Adrenal gland (tissue), 9 donors: ENCODE measurements at regions not wholly inside any gene's neighbourhood (a gene's known extent, or its start where the extent isn't known, plus 50 kb on each side); places are given as distances from the start of the nearest gene placed in this dataset.

Experiments used
- DNase-seq, 7 donors: peaks; one replicate each; pipeline ENCODE4 v3.0.0-alpha.2; 2019 to 2020
- H3K27ac ChIP-seq, 5 donors: fragments of 200-600 bp; sonication (generic) in 4 of 5; 1 replicate in 3 of 5; 2 replicates in 2 of 5; pipeline versions ENCODE4 v1.5.1 to v1.8.0; 2016 to 2020; ENCODE audit warnings: mild to moderate bottlenecking in 1 of 5
- H3K27me3 ChIP-seq: fragments of 200-600 bp; 2 replicates; pipeline ENCODE4 v1.8.0; 2021
- H3K36me3 ChIP-seq, 2 donors: fragments of 200-600 bp; replicated peaks in 1 of 2; 1 replicate in 1 of 2; 2 replicates in 1 of 2; pipeline versions ENCODE4 v1.5.1 to v1.8.0; 2018 to 2022
- H3K4me1 ChIP-seq, 2 donors: fragments of 200-600 bp; replicated peaks in 1 of 2; 1 replicate in 1 of 2; 2 replicates in 1 of 2; pipeline versions ENCODE4 v1.5.1 to v1.8.0; 2018 to 2021
- H3K4me3 ChIP-seq, 4 donors: fragments of 200-600 bp; sonication (generic) in 3 of 4; one replicate each; pipeline ENCODE4 v1.5.1; 2016 to 2018
- H3K9me3 ChIP-seq, 3 donors: fragments of 200-600 bp; sonication (generic) in 1 of 3; replicated peaks in 1 of 3; 1 replicate in 2 of 3; 2 replicates in 1 of 3; pipeline versions ENCODE4 v1.5.1 to v1.8.0; 2016 to 2021
- CTCF ChIP-seq, 6 experiments: fragments of 450-650 bp in 4 of 6; fragments of 200-600 bp in 2 of 6; sonication (generic) in 1 of 6; IDR thresholded peaks; 1 replicate in 5 of 6; 2 replicates in 1 of 6; pipeline versions ENCODE4 v1.5.1 to v1.8.0; 2016 to 2021; ENCODE audit warnings: antibody characterized with exemption in 6 of 6, mild to moderate bottlenecking in 2 of 6, moderate library complexity in 1 of 6
- POLR2A ChIP-seq, 2 donors: fragments of 450-650 bp; IDR thresholded peaks; one replicate each; pipeline ENCODE4 v1.6.1; 2017; ENCODE audit warnings: antibody characterized with exemption in 2 of 2, mild to moderate bottlenecking in 2 of 2, moderate library complexity in 1 of 2
- WGBS, 4 donors: extraction: QIAGEN DNeasy Blood & Tissue Kit in 2 of 4; methylation state at CpG; one replicate each; pipeline versions ENCODE4 v1.1.5 to v1.1.7; 2013 to 2017; 5-methylcytosine and 5-hydroxymethylcytosine counted together
- intact Hi-C, 2 donors: fragments of 100-400 bp; cut with DNase I; formaldehyde crosslinking; loops; one replicate each; pipeline versions ENCODE4 v1.14.1 to v1.15.0; 2022 to 2023
- donor health status: healthy with polysubstance abuse.
- donor health status: Bipolar disorder and iron deficiency.
- donor health status: DM: yes; HTN: yes; CAD: no.
- donor health status: DM: no; HTN: no; CAD: no.
- donor health status: DM: no; HTN: no; CAD: no.

- WGBS, 4 donors: 74 to 84% (median 79%) methylated on average over 6 to 8 of the region's 8 CpGs
- Histone ChIP-seq H3K27ac (peak overlapping the region in 3 of 5 donors; percentile 11 to 59 (median 54)), H3K4me3 (no peak overlapping the region), H3K4me1 (peaks cover 0 to 8% of the 10 kb centered on the region in 2 donors), H3K36me3 (no peaks in the 10 kb centered on the region), H3K27me3 (no peaks in the 10 kb centered on the region), H3K9me3 (no peaks in the 10 kb centered on the region)
- DNase-seq: peak in 5 of 7 donors; percentile 29 to 71 (median 30)
- TF ChIP-seq POLR2A (IDR thresholded peaks at IDR 0.05) (no peak), CTCF (IDR thresholded peaks at IDR 0.05) (no peak)
- intact Hi-C loops: loop anchor here in 1 of 2 donors (10.0 kb wide), 1 partner anchor 593 kb away; no protein-coding TSS in a partner anchor
Observed at GRCh38 chr2:42951263-42951938, 159.0 kb upstream of the HAAO start.

GRCh38 chr2:42949125-42949524 lies 156.7 kb upstream of the HAAO start:
- Histone ChIP-seq H3K36me3 (no peaks in the 10 kb centered on the region), H3K4me1 (peaks cover 0 to 8% of the 10 kb centered on the region in 2 donors), H3K9me3 (no peaks in the 10 kb centered on the region), H3K27me3 (no peaks in the 10 kb centered on the region), H3K4me3 (no peak overlapping the region), H3K27ac (no peak overlapping the region)
- intact Hi-C loops: no loop called here
- 68 to 88% (median 78%) methylated on average over 4 to 6 of the region's 6 CpGs for WGBS, 4 donors
- DNase-seq: no peak
- TF ChIP-seq POLR2A (IDR thresholded peaks at IDR 0.05): no peak
- TF ChIP-seq CTCF (IDR thresholded peaks at IDR 0.05): no peak

GRCh38 chr2:42947809-42948600 lies 155.6 kb upstream of the HAAO start:
- H3K4me3 ChIP-seq: no peak overlapping the region
- no peak overlapping the region for H3K27ac ChIP-seq
- TF ChIP-seq CTCF (IDR thresholded peaks at IDR 0.05) (no peak), POLR2A (IDR thresholded peaks at IDR 0.05) (no peak)
- 88 to 96% (median 90%) methylated on average over 1 to 2 of the region's 2 CpGs for WGBS, 4 donors
- no peak for DNase-seq
- intact Hi-C loops: no loop called here
- H3K4me1 ChIP-seq: peaks cover 0 to 8% of the 10 kb centered on the region in 2 donors
- no peaks in the 10 kb centered on the region for H3K27me3 ChIP-seq
- no peaks in the 10 kb centered on the region for H3K9me3 ChIP-seq
- no peaks in the 10 kb centered on the region for H3K36me3 ChIP-seq

- intact Hi-C loops: no loop called here
- no peaks in the 10 kb centered on the region for H3K27me3 ChIP-seq
- DNase-seq: peak in 1 of 7 donors; percentile 23
- H3K36me3 ChIP-seq: no peaks in the 10 kb centered on the region
- H3K27ac ChIP-seq: no peak overlapping the region
- peaks cover 0 to 17% of the 10 kb centered on the region in 2 donors for H3K4me1 ChIP-seq
- no peaks in the 10 kb centered on the region for H3K9me3 ChIP-seq
- WGBS, 4 donors: 86 to 90% (median 88%) methylated on average over 7 to 10 of the region's 10 CpGs
- H3K4me3 ChIP-seq: no peak overlapping the region
- TF ChIP-seq CTCF (IDR thresholded peaks at IDR 0.05) (no peak), POLR2A (IDR thresholded peaks at IDR 0.05) (no peak)
Observed at GRCh38 chr2:42944779-42945415, 152.5 kb upstream of the HAAO start.
